Epithelial cell of prostate (primary cell): ENCODE measurements at regions not wholly inside any gene's neighbourhood (a gene's known extent, or its start where the extent isn't known, plus 50 kb on each side); places are given as distances from the start of the nearest gene placed in this dataset.
"Not testable (repeated sequence)": the region's sequence is repeated elsewhere in the genome, so short reads cannot be mapped to it uniquely, and the experiment has no call there.

ENCODE experiments used
- DNase-seq: peaks from one replicate; pipeline ENCODE4 v3.0.0-alpha.2; 2011; ENCODE audit warnings: low read depth, low spot score
- H3K27ac ChIP-seq: fragments of 450-650 bp; 2 replicates; pipeline ENCODE4 v1.5.1; 2017; ENCODE audit warnings: mild to moderate bottlenecking

DNA sequence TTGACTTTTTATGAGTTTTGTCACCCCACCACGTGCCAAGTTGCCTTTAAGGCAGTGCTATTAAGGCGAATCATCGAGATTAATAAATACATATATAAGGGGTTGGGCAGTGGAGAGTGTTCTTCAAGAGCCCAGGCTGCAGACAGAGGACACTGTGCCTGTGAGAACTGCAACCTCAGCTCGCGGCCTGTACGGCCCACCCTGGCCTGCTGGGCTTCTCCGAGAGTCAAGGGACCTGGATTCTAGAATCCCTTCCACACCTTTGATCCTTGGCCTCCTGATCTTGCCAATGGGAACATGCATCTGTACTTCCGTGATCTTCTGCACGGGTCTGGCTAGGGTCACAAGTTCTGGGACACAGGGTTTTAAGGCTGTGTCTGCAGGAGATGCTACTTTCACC is 54.5 kb downstream of the IRX5 start:
- H3K27ac ChIP-seq: no peak overlapping the region
- DNase-seq: no peak

GRCh38 chr16:54985668-54986067 is 55.0 kb downstream of the IRX5 start:
- H3K27ac ChIP-seq: no peak overlapping the region
- DNase-seq: no peak

DNA sequence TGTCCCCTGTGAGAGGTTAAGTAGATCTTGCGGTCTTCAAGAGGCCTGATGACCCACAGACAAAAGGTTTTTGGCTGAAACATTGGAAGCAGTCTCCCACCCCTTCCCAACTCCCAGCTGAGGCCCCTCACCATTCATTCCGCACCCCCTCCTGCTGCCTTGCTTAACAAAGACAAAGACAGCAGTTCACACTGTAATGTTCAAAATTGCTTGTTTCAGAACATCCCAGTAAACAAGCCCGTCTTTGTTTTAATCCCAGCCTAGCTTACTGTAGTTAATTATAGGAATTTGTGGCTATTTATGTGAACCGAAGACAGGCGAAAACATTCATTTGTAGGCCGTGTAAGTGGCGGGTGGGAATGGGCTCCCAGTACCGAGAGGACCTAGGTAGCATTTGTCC is 55.7 kb downstream of the IRX5 start:
- no peak for DNase-seq
- no peak overlapping the region for H3K27ac ChIP-seq

- no peak overlapping the region for H3K27ac ChIP-seq
- DNase-seq: no peak
These were observed 56.4 kb downstream of the IRX5 start for GRCh38 chr16:54987081-54987480.

- no peak for DNase-seq
These were observed 60.9 kb downstream of the IRX5 start for GRCh38 chr16:54991525-54991924.

DNA sequence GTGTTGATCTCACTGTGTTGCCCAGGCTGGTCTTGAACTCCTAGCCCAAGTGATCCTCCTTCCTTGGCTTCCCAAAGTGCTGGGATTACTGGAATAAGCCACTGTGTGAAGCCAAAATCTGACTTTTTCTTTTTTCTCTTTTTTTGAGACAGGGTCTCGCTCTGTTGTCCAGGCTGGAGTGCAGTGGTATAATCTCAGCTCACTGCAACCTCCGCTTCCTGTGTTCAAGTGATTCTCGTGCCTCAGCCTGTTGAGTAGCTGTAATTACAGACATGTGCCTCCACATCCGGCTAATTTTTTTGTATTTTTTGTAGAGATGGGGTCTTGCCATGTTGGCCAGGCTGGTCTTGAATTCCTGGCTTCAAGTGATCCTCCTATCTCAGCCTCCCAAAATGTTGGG is 61.3 kb downstream of the IRX5 start:
- not testable (repeated sequence) for H3K27ac ChIP-seq, DNase-seq

More at GRCh38 chr16:54991525-54991924, 60.9 kb downstream of the IRX5 start:
- no peak overlapping the region for H3K27ac ChIP-seq

GRCh38 chr16:54993106-54993895 is 62.6 kb downstream of the IRX5 start:
- DNase-seq: no peak
- no peak overlapping the region for H3K27ac ChIP-seq

DNA sequence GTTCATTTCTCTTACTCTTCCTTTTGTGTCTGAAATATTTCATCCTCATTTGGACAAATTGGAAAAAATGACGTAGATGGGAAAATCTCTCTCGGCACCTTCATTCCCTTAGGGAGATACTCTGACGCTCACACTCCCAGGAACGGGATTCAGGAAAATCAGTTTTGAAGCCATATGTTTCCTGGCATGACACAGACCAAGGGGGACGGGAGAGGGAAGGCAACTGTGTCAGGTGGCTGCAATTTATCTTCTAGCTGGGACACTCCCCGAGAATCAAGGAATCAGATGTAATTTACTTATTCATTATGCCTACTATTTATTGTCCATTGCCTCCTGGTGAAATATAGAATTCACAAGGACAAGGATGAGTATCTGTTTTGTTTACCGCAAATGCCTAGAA is 65.5 kb downstream of the IRX5 start:
- H3K27ac ChIP-seq: no peak overlapping the region
- DNase-seq: no peak

GRCh38 chr16:54998834-54999233 is 68.2 kb downstream of the IRX5 start:
- no peak overlapping the region for H3K27ac ChIP-seq
- no peak for DNase-seq

GRCh38 chr16:54999481-54999880 is 68.8 kb downstream of the IRX5 start:
- DNase-seq: no peak
- no peak overlapping the region for H3K27ac ChIP-seq

DNA sequence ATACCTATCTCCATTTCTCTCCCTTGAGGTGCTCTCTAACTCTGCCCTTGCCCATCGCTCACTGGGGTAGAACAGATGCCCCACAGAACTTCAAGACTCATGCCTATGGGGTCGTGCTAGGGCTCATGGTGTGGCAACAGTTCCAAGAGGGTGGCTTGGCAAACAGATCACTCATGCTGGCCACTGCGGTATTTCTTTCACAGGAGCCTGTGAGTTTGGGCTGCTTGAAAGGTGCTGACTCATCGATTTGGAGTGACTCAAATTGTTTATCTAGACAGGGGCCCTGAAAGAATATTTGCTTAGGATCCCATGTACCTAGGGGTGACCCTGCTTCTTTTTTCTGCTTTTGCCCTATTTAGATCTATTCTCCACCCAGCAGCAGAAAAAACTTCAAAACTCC is 69.9 kb downstream of the IRX5 start:
- H3K27ac ChIP-seq: no peak overlapping the region
- no peak for DNase-seq

DNA sequence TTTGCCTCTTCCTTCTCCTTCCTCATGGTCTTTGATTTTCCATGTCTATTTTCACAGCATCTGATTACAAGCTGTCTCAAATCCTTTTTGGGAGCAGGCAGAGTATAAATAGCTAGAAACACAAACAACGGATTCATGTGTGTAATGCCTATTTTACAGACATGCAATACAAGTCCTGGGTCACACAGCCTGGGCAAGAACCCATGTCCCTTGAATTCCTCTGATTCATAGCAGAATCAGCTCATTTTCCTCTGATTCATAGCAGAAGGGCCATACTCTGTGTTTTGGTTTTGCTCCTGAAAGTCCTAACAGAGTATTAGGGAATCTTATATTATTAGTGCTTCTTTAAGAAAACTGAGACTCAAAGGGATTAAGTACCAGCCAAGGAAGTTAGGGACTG is 71.3 kb downstream of the IRX5 start:
- H3K27ac ChIP-seq: no peak overlapping the region
- no peak for DNase-seq

DNA sequence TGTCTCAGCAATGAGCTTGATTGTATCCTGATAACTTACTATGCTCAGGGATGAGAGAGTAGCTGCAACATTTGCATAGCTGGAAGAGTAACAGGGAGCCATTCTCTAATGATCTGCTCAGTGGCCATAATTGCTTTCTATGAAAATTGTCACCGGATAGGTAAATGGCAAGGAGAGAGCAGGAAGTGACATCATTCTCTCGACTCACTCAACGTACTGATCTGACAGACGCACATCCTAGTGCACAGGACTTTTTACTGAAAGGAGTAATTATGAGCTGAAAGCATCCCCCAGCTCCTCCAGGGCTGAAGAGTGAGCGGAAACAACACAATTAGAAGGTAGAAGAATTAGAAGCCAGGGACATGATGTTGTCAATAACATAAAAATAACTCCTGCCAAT is 71.8 kb downstream of the IRX5 start:
- H3K27ac ChIP-seq: no peak overlapping the region
- DNase-seq: no peak

DNA sequence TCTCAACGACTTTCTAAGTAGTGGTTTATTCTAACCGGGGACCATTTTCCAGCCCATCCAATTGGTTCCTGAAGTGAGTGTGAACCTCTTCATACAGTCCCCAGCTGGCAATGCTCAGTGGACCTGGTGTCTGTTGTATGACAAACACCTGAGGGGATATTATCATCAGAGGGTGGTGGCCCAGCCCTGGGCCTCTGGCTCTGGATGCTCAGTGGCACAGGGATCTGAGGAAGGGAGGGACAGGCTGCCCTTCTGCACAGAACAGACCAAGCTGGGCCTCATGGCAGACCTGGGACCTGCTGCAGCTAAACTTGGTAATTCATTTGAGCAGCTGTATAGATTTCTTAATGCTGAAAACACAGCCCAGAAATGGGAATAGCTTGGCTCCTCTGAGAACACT is 72.6 kb downstream of the IRX5 start:
- DNase-seq: no peak
- no peak overlapping the region for H3K27ac ChIP-seq

DNA sequence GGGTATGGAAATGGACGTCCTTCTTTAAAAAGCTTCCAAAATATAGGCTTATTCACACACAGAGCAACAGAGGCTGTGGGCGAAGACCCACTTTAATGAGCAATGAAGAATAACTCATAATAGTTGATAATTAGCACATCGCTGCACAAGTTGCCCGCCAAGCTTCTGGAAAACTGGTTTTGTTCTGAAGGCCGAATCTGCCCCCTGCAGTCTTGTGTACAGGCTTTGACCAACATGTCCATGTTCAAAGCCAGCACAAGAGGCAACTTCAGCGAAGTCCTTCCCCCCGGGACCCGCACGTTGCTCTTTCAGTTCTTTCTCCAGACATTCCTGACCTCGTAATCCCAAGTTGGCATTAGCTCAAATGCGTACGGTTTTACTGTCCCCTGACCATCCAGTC is 73.3 kb downstream of the IRX5 start:
- H3K27ac ChIP-seq: no peak overlapping the region

GRCh38 chr16:55007504-55007903 is 76.8 kb downstream of the IRX5 start:
- no peak overlapping the region for H3K27ac ChIP-seq
- DNase-seq: no peak

More for the DNA sequence above, 73.3 kb downstream of the IRX5 start:
- DNase-seq: no peak

DNA sequence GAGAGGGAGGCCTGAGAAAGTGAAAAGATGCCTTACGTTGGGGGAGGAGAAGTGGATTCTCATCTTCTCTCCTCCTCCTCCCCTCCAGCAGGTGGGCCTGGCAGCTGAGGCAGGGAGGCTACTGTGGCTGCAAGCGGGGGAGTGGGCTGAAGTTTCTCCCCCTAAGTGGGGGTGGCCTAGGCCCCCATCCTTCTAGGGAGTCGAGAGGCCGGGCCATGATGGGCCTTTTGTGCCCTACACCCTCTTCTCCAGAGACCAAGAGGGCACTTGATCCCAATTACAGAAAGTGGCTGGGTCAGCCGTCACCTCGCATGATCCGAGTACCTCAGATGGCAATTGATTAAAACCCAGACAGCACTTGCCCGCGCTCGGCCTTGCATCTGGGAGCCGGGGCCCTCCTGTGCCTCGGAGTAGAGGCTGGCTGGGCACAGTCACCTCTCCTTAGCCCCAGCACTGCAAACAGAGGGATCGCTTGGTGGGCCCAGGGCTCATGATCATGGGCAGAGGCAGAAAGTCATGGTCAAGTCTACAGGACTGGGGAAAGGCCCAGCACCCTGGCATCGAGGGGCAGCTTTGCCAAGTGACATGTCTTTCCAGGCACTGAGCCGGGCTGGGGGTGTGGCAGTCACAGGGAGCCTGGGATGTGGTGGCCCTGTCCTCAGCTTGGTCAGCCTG is 78.3 kb downstream of the IRX5 start:
- H3K27ac ChIP-seq: no peak overlapping the region
- no peak for DNase-seq

DNA sequence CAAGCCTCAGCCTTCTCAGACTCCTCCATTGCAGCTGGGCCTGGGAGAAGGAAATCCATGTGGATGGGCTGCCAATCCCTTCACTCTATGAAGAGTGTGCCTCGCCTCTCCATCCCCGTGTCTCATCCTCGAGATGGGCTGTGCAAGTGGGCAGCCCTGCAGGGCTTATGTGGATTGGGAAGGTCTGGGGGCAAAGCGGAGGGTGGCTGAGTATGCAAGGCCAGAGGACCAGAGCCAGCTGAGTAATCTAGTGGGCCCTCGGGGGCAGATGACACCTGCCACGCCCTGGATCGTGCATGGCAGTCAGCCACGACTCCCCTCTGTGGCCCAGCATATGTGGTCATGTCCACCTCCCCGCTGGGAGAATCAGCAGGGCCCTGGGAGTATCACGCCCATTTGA is 78.9 kb downstream of the IRX5 start:
- no peak for DNase-seq
- no peak overlapping the region for H3K27ac ChIP-seq

DNA sequence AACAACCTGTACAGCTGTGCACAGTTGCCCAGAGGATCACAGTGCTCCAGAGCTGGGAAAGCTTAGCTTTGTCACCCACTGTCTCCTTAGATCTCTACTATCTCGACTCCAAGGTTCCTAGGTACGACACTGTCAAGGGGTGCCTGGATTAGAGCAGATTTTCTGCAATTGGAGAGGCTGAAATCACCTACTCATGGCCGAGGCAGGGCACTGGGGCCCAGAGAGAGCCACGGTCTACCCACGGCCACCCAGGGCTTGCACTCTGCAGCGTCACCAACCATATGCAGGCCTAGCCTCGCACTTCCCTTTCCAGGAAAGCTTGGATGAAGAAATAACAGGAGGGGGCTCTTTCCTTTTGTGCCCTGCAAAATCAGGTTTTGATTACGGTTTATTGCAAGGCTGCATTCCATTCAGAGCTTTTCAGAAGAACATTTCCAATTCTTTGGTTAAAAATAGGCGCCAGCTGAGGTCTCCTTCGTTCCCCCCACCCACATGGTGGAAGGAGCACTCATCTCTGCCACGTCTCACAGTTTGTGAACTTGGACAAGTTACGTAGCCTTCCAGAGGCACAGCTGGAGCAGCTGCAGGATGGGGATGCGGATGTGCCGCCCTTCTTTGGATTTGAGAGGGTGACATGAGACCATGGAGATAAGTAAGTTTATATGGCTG is 80.0 kb downstream of the IRX5 start:
- H3K27ac ChIP-seq: no peak overlapping the region
- DNase-seq: no peak

DNA sequence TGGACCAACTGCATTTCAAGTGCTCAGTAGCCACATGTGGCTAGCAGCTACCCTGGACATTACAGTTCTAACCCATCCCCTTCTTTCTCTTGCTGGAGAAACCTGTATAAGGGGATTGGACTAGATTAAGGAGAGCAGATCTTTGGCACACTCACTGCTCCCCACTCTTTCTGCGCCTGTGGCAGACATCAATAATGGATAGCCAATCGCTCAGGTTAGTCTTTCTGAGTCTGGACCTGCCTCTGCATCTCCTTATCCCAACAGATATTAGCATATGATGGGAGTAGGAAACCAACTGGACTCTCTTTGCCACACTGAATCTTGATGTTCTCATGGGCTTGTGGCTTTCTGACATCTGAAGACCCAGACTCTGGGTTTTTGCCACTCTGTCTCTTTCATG is 81.7 kb downstream of the IRX5 start:
- H3K27ac ChIP-seq: no peak overlapping the region
- no peak for DNase-seq

DNA sequence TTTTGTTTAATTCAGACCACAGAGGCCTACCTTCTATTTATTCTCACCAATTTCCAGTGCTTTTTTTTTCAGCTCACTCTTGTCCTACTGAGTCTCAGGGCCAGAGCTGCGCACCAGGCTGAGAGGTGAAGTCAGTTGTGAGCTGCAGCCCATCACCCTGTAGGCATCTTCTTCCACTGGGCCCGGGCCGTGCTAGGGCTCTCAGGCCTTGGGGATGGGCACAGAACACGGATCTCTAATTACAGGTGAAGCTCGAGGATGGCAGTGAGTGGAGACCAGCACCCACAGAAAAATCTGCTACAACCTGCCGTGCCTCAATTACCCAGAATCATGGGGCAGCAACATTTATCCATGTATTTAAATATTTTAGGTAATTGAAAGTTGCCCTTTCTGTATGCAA is 82.1 kb downstream of the IRX5 start:
- H3K27ac ChIP-seq: no peak overlapping the region
- DNase-seq: no peak
